ENCODE measurements at regions not wholly inside any gene's neighbourhood (a gene's known extent, or its start where the extent isn't known, plus 50 kb on each side); places are given as distances from the start of the nearest gene placed in this dataset.
A peak's percentile ranks its signal among the peaks of the same experiment; 100 is the strongest.

GRCh38 chr18:24809173-24809950 is 348.9 kb downstream of the HRH4 start:
- Histone ChIP-seq H3K27me3 (ENCODE audit: control insufficient read depth in 3 of 3, insufficient read depth in 3 of 3, low read length in 2 of 3) (no peaks in the 10 kb centered on the region), H3K9ac (ENCODE audit: insufficient read depth in 1 of 2, low read length in 2 of 2) (no peak overlapping the region), H3K36me3 (ENCODE audit: control insufficient read depth in 4 of 4, insufficient read depth in 4 of 4, low read length in 4 of 4) (no peaks in the 10 kb centered on the region), H3K9me3 (ENCODE audit: control insufficient read depth in 4 of 4, insufficient read depth in 3 of 4, low read length in 3 of 4) (peaks cover 0 to 4% (median 0%) of the 10 kb centered on the region in 4 donors), H3K4me1 (ENCODE audit: control insufficient read depth in 5 of 5, insufficient read depth in 5 of 5, low read length in 5 of 5) (peaks cover 0 to 4% (median 0%) of the 10 kb centered on the region in 5 donors), H3K4me3 (no peak overlapping the region), H3K27ac (ENCODE audit: low read depth in 1 of 2, low read length in 1 of 2) (no peak overlapping the region)
- DNase-seq, result no peak
- TF ChIP-seq CTCF (IDR thresholded peaks at IDR 0.05; ENCODE audit: control extremely low read depth, extremely low read depth), result no peak
- no peak for ATAC-seq (ENCODE audit: insufficient read depth, low FRiP score)
- 88 to 90% methylated on average over 7 of the region's 7 CpGs for WGBS, 2 donors

- DNase-seq, result peak in 1 of 3 donors; percentile 50
- no peak for TF ChIP-seq CTCF (IDR thresholded peaks at IDR 0.05; ENCODE audit: control extremely low read depth, extremely low read depth)
- ATAC-seq (ENCODE audit: insufficient read depth, low FRiP score), result no peak
These were observed 350.3 kb downstream of the HRH4 start for GRCh38 chr18:24810561-24811305.

GRCh38 chr18:24811950-24812681 is 351.7 kb downstream of the HRH4 start:
- no peak overlapping the region for H3K4me3 ChIP-seq
- peak in 1 of 3 donors; percentile 15 for DNase-seq
- no peak overlapping the region for H3K9ac ChIP-seq (ENCODE audit: insufficient read depth in 1 of 2, low read length in 2 of 2)
- H3K9me3 ChIP-seq (ENCODE audit: control insufficient read depth in 4 of 4, insufficient read depth in 3 of 4, low read length in 3 of 4), result peaks cover 0 to 4% (median 0%) of the 10 kb centered on the region in 4 donors
- H3K36me3 ChIP-seq (ENCODE audit: control insufficient read depth in 4 of 4, insufficient read depth in 4 of 4, low read length in 4 of 4), result no peaks in the 10 kb centered on the region
- no peaks in the 10 kb centered on the region for H3K27me3 ChIP-seq (ENCODE audit: control insufficient read depth in 3 of 3, insufficient read depth in 3 of 3, low read length in 2 of 3)
- no peak for TF ChIP-seq CTCF (IDR thresholded peaks at IDR 0.05; ENCODE audit: control extremely low read depth, extremely low read depth)
- 78 to 85% methylated on average over 11 of the region's 11 CpGs for WGBS, 2 donors
- no peak for ATAC-seq (ENCODE audit: insufficient read depth, low FRiP score)
- peaks cover 0 to 4% (median 0%) of the 10 kb centered on the region in 5 donors for H3K4me1 ChIP-seq (ENCODE audit: control insufficient read depth in 5 of 5, insufficient read depth in 5 of 5, low read length in 5 of 5)
- H3K27ac ChIP-seq (ENCODE audit: low read depth in 1 of 2, low read length in 1 of 2), result no peak overlapping the region

More at GRCh38 chr18:24810561-24811305, 350.3 kb downstream of the HRH4 start:
- no peak overlapping the region for H3K9ac ChIP-seq (ENCODE audit: insufficient read depth in 1 of 2, low read length in 2 of 2)
- no peaks in the 10 kb centered on the region for H3K36me3 ChIP-seq (ENCODE audit: control insufficient read depth in 4 of 4, insufficient read depth in 4 of 4, low read length in 4 of 4)
- no peaks in the 10 kb centered on the region for H3K27me3 ChIP-seq (ENCODE audit: control insufficient read depth in 3 of 3, insufficient read depth in 3 of 3, low read length in 2 of 3)
- no peak overlapping the region for H3K27ac ChIP-seq (ENCODE audit: low read depth in 1 of 2, low read length in 1 of 2)
- WGBS, 2 donors, result 90% methylated on average over 9 of the region's 9 CpGs
- no peak overlapping the region for H3K4me3 ChIP-seq
- peaks cover 0 to 4% (median 0%) of the 10 kb centered on the region in 5 donors for H3K4me1 ChIP-seq (ENCODE audit: control insufficient read depth in 5 of 5, insufficient read depth in 5 of 5, low read length in 5 of 5)
- H3K9me3 ChIP-seq (ENCODE audit: control insufficient read depth in 4 of 4, insufficient read depth in 3 of 4, low read length in 3 of 4), result peaks cover 0 to 4% (median 0%) of the 10 kb centered on the region in 4 donors
